ENCODE measurements at regions not wholly inside any gene's neighbourhood (a gene's known extent, or its start where the extent isn't known, plus 50 kb on each side); places are given as distances from the start of the nearest gene placed in this dataset.
"Not testable (repeated sequence)": the region's sequence is repeated elsewhere in the genome, so short reads cannot be mapped to it uniquely, and the experiment has no call there.

DNA sequence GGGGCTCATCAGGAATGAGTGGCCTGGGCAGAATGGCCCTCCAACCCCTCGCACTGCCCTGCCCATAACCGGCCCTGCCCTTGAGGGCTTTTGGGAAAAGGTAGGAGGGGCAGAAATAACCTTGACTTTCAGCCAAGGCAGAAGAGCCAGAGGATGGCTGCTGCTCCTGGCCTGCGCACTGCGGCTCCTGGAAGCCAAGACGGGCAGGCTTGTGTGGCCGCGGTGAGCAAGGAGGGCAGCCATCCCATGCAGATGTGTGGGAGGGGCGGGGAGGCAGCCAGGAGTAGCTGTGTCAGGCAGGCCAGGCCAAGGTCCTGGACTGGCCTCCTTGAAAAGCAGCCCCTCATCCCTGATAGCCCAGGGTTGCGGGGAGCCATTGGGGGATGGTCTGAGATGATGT, 57.6 kb upstream of the URI1 start:
- no peaks in the 10 kb centered on the region for H3K79me2 ChIP-seq (ENCODE audit: control insufficient read depth, insufficient read depth, low read length)
- RAD21 ChIA-PET (ENCODE audit: unreplicated experiment) = no interaction called here
- POLR2A ChIA-PET = no interaction called here
- H2AFZ ChIP-seq (ENCODE audit: control insufficient read depth, low read depth, low read length) = no peak overlapping the region
- WGBS (ENCODE audit: insufficient coverage, insufficient replicate concordance, low lambda C conversion rate, missing lambda C conversion rate) = 52% methylated on average over 9 of the region's 9 CpGs
- H3K9me3 ChIP-seq (replicated peaks; ENCODE audit: control insufficient read depth, insufficient read depth, low read length) = no peaks in the 10 kb centered on the region
- ATAC-seq (no peak), FAIRE-seq (no peak), DNase-seq (ENCODE audit: low read depth, low spot score) (no peak)
- no peak overlapping the region for H3K27ac ChIP-seq (ENCODE audit: control insufficient read depth, insufficient read depth)
- H3K4me2 ChIP-seq (ENCODE audit: control insufficient read depth, insufficient read depth) = no peak overlapping the region
- no peak overlapping the region for H3K9ac ChIP-seq (ENCODE audit: control insufficient read depth, insufficient read depth, low read length)
- CTCF ChIA-PET = interaction anchor here (0.8 kb wide), 1 partner anchor 124 kb away, joined by 3 read pairs; no protein-coding TSS in a partner anchor
- TF ChIP-seq EP300 (IDR thresholded peaks at IDR 0.05; ENCODE audit: borderline replicate concordance in 1 of 2, control insufficient read depth in 1 of 2, low read depth in 2 of 2, low read length in 2 of 2) = no peak
- TF ChIP-seq TCF12 (IDR thresholded peaks at IDR 0.05; ENCODE audit: low read depth, low read length) = no peak
- no peak for TF ChIP-seq ZNF207 (IDR thresholded peaks at IDR 0.05; ENCODE audit: borderline replicate concordance)
- TF ChIP-seq, protein P1, sequence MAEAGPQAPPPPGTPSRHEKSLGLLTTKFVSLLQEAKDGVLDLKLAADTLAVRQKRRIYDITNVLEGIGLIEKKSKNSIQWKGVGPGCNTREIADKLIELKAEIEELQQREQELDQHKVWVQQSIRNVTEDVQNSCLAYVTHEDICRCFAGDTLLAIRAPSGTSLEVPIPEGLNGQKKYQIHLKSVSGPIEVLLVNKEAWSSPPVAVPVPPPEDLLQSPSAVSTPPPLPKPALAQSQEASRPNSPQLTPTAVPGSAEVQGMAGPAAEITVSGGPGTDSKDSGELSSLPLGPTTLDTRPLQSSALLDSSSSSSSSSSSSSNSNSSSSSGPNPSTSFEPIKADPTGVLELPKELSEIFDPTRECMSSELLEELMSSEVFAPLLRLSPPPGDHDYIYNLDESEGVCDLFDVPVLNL (IDR thresholded peaks at IDR 0.05; ENCODE audit: low read depth, low read length) = no peak
- no peaks in the 10 kb centered on the region for H3K36me3 ChIP-seq (ENCODE audit: control insufficient read depth in 2 of 2, insufficient read depth in 2 of 2, low read length in 1 of 2)
- no TSS peak for BruUV-seq (replicated peaks)
- intact Hi-C loops (cut with micrococcal nuclease; ENCODE audit: unreplicated experiment) = no loop called here
- no peaks in the 10 kb centered on the region for H4K20me1 ChIP-seq (ENCODE audit: control insufficient read depth, insufficient read depth)
- in situ Hi-C loops (cut with MboI) = loop anchor here (10.0 kb wide), 1 partner anchor 770 kb away; no protein-coding TSS in a partner anchor
- peaks cover 3% of the 10 kb centered on the region; the same call in 1 of the 2 replicates for H3K4me1 ChIP-seq (ENCODE audit: control insufficient read depth, insufficient read depth, low read length)
- SMC1A ChIA-PET (ENCODE audit: uncharacterized antibody, unreplicated experiment) = no interaction called here
- no peaks in the 10 kb centered on the region for H3K27me3 ChIP-seq (replicated peaks in 1 of 2; ENCODE audit: control insufficient read depth in 2 of 2, insufficient read depth in 2 of 2, low read length in 1 of 2)
- no peak overlapping the region for H3K4me3 ChIP-seq

DNA sequence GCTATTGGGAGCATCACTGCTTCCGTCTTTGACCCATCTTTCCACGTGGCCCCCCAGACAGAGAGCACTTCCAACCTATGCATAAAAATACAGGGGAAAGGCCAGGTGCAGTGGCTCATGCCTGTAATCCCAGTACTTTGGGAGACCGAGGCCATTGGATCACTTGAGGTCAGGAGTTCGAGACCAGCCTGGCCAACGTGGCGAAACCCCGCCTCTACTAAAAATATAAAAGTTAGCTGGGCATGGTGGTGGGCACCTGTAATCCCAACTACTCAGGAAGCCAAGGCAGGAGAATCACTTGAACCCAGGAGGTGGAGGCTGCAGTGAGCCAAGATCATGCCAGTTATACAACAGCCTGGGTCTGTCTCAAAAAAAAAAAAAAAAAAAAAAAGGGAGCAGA, 55.9 kb upstream of the URI1 start:
- H3K9ac ChIP-seq (ENCODE audit: control insufficient read depth, insufficient read depth, low read length); H3K9me3 ChIP-seq (replicated peaks; ENCODE audit: control insufficient read depth, insufficient read depth, low read length); H3K4me1 ChIP-seq (ENCODE audit: control insufficient read depth, insufficient read depth, low read length); BruUV-seq (replicated peaks); H3K4me2 ChIP-seq (ENCODE audit: control insufficient read depth, insufficient read depth); H3K27ac ChIP-seq (ENCODE audit: control insufficient read depth, insufficient read depth); H2AFZ ChIP-seq (ENCODE audit: control insufficient read depth, low read depth, low read length); ATAC-seq; RAD21 ChIA-PET (ENCODE audit: unreplicated experiment); FAIRE-seq; POLR2A ChIA-PET; intact Hi-C loops (cut with micrococcal nuclease; ENCODE audit: unreplicated experiment); H3K4me3 ChIP-seq; SMC1A ChIA-PET (ENCODE audit: uncharacterized antibody, unreplicated experiment); H3K36me3 ChIP-seq (ENCODE audit: control insufficient read depth in 2 of 2, insufficient read depth in 2 of 2, low read length in 1 of 2); DNase-seq (ENCODE audit: low read depth, low spot score); CTCF ChIA-PET; H3K27me3 ChIP-seq (replicated peaks in 1 of 2; ENCODE audit: control insufficient read depth in 2 of 2, insufficient read depth in 2 of 2, low read length in 1 of 2); H4K20me1 ChIP-seq (ENCODE audit: control insufficient read depth, insufficient read depth); H3K79me2 ChIP-seq (ENCODE audit: control insufficient read depth, insufficient read depth, low read length): not testable (repeated sequence)
- 29% methylated on average over 7 of the region's 7 CpGs for WGBS (ENCODE audit: insufficient coverage, insufficient replicate concordance, low lambda C conversion rate, missing lambda C conversion rate)
- in situ Hi-C loops (cut with MboI) = loop anchor here (10.0 kb wide), 1 partner anchor 769 kb away; no protein-coding TSS in a partner anchor

All from GM12878 (cell line).